ENCODE measurements at regions not wholly inside any gene's neighbourhood (a gene's known extent, or its start where the extent isn't known, plus 50 kb on each side); places are given as distances from the start of the nearest gene placed in this dataset.

DNA sequence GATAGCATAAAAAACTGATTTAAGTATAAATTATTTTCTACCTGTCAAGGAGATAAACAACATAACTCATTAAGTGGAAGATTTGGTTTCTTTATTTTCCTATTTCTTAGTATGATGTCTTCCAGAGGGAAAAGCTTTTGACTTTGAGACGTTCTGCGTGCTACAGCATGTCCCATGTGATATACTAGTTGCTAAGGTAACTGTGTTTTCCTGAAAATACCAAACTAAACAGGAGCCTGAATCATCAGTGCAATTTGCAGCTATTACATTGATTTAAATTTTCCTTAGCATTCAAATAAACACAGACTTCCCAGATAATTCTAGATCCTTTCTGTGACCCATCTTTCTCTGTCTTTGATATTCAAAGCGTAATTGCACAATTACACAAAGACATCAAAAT, 117.7 kb upstream of the P2RY1 start:
- H3K27ac ChIP-seq (ENCODE audit: insufficient read length, low read depth, low read length), result no peak overlapping the region
- H3K79me2 ChIP-seq (ENCODE audit: insufficient read depth, low read length), result no peaks in the 10 kb centered on the region
- H2BK20ac ChIP-seq (ENCODE audit: low read depth, low read length, poor library complexity, severe bottlenecking), result no peak overlapping the region
- no peak for DNase-seq
- WGBS (ENCODE audit: extremely low coverage, insufficient read length, low lambda C conversion rate), result no CpG with 5 or more reads among the region's 3 CpGs
- H3K4me1 ChIP-seq (ENCODE audit: insufficient read depth, low read length), result peaks cover 7% of the 10 kb centered on the region; the same call in 1 of the 2 replicates
- no peak overlapping the region for H2BK12ac ChIP-seq (ENCODE audit: insufficient read length, low read depth, low read length)
- H2BK15ac ChIP-seq (ENCODE audit: low read depth, low read length), result no peak overlapping the region
- peaks cover 3 to 8% (median 4%) of the 10 kb centered on the region in 3 experiments for H3K36me3 Mint-ChIP-seq (ENCODE audit: insufficient read depth in 1 of 3, low read depth in 3 of 3)
- no peak overlapping the region for H3T11ph ChIP-seq (ENCODE audit: low read length)
- no peak overlapping the region for H3K56ac ChIP-seq (ENCODE audit: insufficient read length, low read depth, low read length)
- no peak overlapping the region for H4K5ac ChIP-seq (ENCODE audit: insufficient read length, low read depth, low read length)
- H3K27ac Mint-ChIP-seq, result no peak overlapping the region
- no peak overlapping the region for H3K9ac ChIP-seq (ENCODE audit: extremely low read depth, insufficient read length, low read length)
- no peak overlapping the region for H3K4me2 ChIP-seq (ENCODE audit: insufficient read depth, insufficient read length, low read length)
- peaks cover 1% of the 10 kb centered on the region; the same call in 1 of the 2 replicates for H3K27me3 Mint-ChIP-seq (ENCODE audit: low read depth)
- no peak overlapping the region for H2BK120ac ChIP-seq (ENCODE audit: low read depth, low read length, poor library complexity, severe bottlenecking)
- H3K4me3 Mint-ChIP-seq, result no peak overlapping the region
- no peaks in the 10 kb centered on the region for H4K20me1 ChIP-seq (ENCODE audit: control insufficient read depth, insufficient read depth, insufficient read length)
- no peak overlapping the region for H3K14ac ChIP-seq (ENCODE audit: insufficient read depth, low read length)
- no peaks in the 10 kb centered on the region for H3K23me2 ChIP-seq (ENCODE audit: insufficient read length, low read depth, low read length, poor library complexity, severe bottlenecking)
- no peak overlapping the region for H3K4ac ChIP-seq (ENCODE audit: low read depth, low read length)
- no peak overlapping the region for H3K23ac ChIP-seq (ENCODE audit: insufficient read length, low read depth, low read length)
- H3K9me3 Mint-ChIP-seq, result peaks cover 4 to 6% of the 10 kb centered on the region in 2 experiments
- H3K4me1 Mint-ChIP-seq, result peaks cover 21 to 24% of the 10 kb centered on the region in 2 experiments
- no peaks in the 10 kb centered on the region for H3K9me3 ChIP-seq (ENCODE audit: control insufficient read depth, low read depth, low read length)
- H2AK5ac ChIP-seq (ENCODE audit: insufficient read length, low read length), result no peak overlapping the region
- no peaks in the 10 kb centered on the region for H3K79me1 ChIP-seq (ENCODE audit: insufficient read depth, low read depth, low read length, poor library complexity, severe bottlenecking)
- TF ChIP-seq, protein P1, sequence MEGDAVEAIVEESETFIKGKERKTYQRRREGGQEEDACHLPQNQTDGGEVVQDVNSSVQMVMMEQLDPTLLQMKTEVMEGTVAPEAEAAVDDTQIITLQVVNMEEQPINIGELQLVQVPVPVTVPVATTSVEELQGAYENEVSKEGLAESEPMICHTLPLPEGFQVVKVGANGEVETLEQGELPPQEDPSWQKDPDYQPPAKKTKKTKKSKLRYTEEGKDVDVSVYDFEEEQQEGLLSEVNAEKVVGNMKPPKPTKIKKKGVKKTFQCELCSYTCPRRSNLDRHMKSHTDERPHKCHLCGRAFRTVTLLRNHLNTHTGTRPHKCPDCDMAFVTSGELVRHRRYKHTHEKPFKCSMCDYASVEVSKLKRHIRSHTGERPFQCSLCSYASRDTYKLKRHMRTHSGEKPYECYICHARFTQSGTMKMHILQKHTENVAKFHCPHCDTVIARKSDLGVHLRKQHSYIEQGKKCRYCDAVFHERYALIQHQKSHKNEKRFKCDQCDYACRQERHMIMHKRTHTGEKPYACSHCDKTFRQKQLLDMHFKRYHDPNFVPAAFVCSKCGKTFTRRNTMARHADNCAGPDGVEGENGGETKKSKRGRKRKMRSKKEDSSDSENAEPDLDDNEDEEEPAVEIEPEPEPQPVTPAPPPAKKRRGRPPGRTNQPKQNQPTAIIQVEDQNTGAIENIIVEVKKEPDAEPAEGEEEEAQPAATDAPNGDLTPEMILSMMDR (conservative IDR thresholded peaks at IDR 0.05), result no peak
- no peak overlapping the region for H4K91ac ChIP-seq (ENCODE audit: insufficient read length, low read depth, low read length)
- H2BK5ac ChIP-seq (ENCODE audit: insufficient read length, low read length), result no peak overlapping the region
- no peak overlapping the region for H2AFZ ChIP-seq (ENCODE audit: low read length)
- no peaks in the 10 kb centered on the region for H3K27me3 ChIP-seq (ENCODE audit: insufficient read depth, low read length)
- no peak overlapping the region for H3K18ac ChIP-seq (ENCODE audit: insufficient read length, low read depth, low read length)
- no peak overlapping the region for H4K8ac ChIP-seq (replicated peaks; ENCODE audit: insufficient read length, low read depth, low read length)

All from H9 (cell line).